ENCODE measurements at regions not wholly inside any gene's neighbourhood (a gene's known extent, or its start where the extent isn't known, plus 50 kb on each side); places are given as distances from the start of the nearest gene placed in this dataset.

GRCh38 chr11:104529906-104530305, 366.0 kb upstream of the PDGFD start:
- DNase-seq (ENCODE audit: low read depth), result no peak

- DNase-seq (ENCODE audit: low read depth), result no peak
Measured at GRCh38 chr11:104529213-104529612, 365.3 kb upstream of the PDGFD start.

- no peak for DNase-seq (ENCODE audit: low read depth)
Measured at GRCh38 chr11:104526006-104526405, 362.1 kb upstream of the PDGFD start.

DNA sequence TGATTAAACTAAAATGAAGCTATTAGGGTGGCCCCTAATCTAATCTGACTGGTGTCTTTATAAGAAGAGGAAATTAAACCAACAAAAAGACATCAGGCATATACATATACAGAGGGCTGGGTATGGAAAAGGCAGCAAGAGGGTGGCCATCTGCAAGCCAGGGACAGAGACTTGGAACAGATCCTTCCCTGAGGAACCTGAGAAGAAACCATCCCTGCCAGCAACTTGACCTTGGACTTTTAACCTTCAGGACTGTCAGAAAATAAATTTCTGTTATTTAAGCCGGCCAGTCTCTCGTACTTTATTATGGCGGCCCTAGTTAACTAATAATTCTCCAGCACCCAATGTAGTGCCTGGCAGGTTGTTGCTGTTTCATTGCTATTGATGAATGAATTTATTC, 361.5 kb upstream of the PDGFD start:
- no peak for DNase-seq (ENCODE audit: low read depth)

DNA sequence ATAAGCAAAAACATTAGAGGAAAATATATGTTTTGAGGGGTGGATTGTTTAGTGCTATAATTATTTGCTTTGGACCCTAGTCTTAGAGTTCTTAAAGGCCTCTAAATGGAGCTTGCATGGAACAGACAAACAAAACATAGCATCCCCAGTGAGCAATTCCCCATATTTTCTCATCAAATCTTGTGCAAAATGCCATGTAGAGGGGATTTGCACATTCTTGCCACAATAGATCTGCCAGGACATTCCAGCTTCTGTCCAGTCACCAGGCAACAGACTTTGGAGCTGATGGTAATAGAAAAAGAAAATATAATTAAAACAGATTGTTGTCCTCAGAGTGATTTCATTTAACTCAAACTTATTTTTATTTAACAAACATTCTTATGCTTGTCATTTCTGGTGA, 360.3 kb upstream of the PDGFD start:
- DNase-seq (ENCODE audit: low read depth), result no peak

GRCh38 chr11:104523611-104524010, 359.7 kb upstream of the PDGFD start:
- DNase-seq (ENCODE audit: low read depth), result no peak

- no peak for DNase-seq (ENCODE audit: low read depth)
Measured at GRCh38 chr11:104522650-104523049, 358.7 kb upstream of the PDGFD start.

GRCh38 chr11:104522123-104522522, 358.2 kb upstream of the PDGFD start:
- DNase-seq (ENCODE audit: low read depth), result no peak

- DNase-seq (ENCODE audit: low read depth), result no peak
Measured at GRCh38 chr11:104510169-104510568, 346.2 kb upstream of the PDGFD start.

DNA sequence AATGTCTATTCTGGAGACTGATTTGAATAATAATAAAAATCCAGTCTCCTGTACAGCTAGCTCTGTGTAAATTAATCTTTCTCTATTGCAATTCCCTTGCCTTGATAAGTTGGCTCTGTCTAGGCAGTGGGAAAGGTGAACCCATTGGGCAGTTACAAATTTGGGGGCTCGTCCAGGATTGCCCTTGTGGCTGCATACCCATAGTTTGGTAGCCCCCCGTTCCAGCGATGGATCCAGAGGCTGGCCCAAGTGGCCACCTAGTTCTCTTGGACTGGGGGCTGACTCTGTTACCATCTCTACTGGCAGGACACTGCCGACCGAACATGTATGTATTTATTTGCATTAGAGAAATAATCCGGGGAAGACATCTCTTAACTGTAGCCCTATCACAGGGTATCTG, 326.2 kb upstream of the PDGFD start:
- DNase-seq (ENCODE audit: low read depth), result no peak

DNA sequence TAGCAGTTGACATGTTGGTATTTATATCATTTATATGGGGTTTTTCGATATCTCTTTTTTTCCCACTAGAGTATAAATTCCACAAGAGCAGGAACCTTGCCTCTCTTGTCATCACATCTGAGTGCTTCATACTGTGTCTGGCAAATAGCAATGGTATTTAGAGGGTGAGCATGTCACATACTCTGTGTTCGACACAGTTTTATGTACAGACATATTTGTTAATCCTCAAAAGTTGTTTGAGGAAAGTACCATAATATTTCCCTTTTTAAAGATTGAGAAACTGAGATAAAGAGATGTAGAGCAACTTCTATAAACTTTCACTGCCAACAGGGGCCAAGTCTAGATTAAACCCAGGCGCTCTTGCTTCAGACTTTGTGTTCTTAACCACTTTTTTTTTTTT, 324.6 kb upstream of the PDGFD start:
- no peak for DNase-seq (ENCODE audit: low read depth)

- DNase-seq (ENCODE audit: low read depth), result no peak
Measured at GRCh38 chr11:104487046-104487806, 323.3 kb upstream of the PDGFD start.

DNA sequence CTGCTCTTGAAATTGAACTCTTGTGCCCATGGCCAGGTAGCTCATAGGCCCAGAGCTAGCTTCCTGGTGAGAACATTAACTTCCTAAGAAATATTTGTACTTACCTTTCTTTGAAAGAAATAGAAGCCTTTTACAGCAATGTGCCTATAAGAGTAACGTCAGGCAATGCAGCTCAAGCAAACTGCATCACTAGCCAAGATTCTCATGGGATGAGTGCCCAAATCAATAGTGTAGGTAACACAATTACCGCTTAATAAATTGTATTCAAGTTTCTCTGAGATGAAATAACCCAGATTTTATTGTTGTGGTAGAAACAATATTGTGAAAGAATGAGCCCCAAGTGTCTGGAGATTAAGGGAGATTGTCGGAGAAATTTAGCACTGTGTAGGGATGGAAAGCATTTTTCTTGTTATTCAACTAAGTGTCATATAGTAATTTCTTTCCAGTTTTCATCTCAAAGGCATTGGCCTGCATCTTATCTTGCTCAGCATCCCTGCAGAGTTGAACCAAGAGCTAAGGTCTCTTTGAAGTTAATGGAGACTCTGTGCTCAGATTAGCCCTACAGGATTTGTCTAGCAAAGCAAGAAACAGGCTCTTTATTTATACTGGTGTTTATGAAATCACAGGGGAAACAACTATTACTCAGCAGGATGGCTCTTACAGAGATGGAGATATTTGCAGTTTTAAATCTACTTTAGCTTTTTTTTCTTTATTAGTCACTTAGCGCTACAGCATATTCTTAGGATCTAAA, 321.0 kb upstream of the PDGFD start:
- no peak for DNase-seq (ENCODE audit: low read depth)

GRCh38 chr11:104476898-104477297, 313.0 kb upstream of the PDGFD start:
- DNase-seq (ENCODE audit: low read depth), result no peak

GRCh38 chr11:104476454-104476853, 312.5 kb upstream of the PDGFD start:
- no peak for DNase-seq (ENCODE audit: low read depth)

- DNase-seq (ENCODE audit: low read depth), result no peak
Measured at GRCh38 chr11:104467404-104467803, 303.5 kb upstream of the PDGFD start.

- DNase-seq (ENCODE audit: low read depth), result no peak
Measured at GRCh38 chr11:104465321-104465720, 301.4 kb upstream of the PDGFD start.

GRCh38 chr11:104464691-104465090, 300.7 kb upstream of the PDGFD start:
- no peak for DNase-seq (ENCODE audit: low read depth)

DNA sequence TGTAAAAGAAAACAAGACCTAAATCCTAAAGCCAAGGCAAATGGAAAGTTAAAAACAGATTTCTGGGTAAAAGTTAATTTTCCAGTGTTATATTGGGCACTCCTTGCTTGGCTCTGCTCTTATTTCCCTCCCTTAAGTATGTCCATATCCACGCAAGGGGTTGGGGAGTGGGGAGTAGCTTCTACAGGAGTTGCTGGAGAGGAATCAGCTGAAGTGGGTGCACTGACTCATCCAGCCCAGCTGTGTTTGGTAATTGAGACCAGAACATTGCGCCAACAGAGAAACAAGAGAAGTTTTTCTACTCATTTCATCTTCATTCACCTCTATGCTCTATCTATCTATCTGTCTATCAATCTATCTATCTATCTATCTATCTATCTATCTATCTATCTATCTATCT, 298.4 kb upstream of the PDGFD start:
- no peak for DNase-seq (ENCODE audit: low read depth)

DNA sequence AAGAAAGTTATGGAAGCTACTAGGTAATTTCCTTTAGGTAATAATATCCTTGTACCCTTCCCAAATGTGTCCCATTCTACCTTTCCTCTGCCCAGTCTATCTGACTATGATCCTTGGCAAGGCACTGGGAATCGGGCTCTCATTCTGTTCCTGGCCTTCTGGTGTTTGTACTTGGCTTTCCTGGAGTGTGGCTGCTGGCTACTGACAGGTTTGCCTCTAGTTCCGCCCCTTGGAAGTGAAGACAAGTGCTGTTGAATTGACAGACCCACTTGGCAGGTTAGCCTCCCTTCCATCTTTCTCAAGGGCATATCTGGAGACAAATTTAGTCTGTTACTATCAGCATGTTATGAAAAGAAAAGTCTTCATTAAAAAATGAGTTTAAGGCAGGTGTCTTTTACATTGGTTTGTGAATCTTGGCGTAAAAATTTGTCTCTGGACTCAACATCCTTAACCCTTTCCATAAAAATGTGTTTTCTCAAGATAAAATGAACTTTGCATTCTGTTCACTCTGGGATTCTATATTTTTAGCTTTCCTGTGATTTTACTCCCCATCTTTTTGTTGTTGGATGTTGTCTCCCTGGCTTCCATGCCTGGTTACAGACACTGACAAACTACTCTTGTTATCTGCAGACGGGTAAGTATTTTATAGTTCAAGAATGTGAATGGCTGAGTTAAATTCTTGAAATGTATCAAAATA, 287.4 kb upstream of the PDGFD start:
- no peak for DNase-seq (ENCODE audit: low read depth)

- DNase-seq (ENCODE audit: low read depth), result no peak
Measured at GRCh38 chr11:104443387-104443786, 279.4 kb upstream of the PDGFD start.

GRCh38 chr11:104442321-104442720, 278.4 kb upstream of the PDGFD start:
- DNase-seq (ENCODE audit: low read depth), result no peak

GRCh38 chr11:104435494-104435893, 271.5 kb upstream of the PDGFD start:
- no peak for DNase-seq (ENCODE audit: low read depth)

All from GM04504 (cell line).